Colon (tissue), 2 donors: ENCODE measurements at regions not wholly inside any gene's neighbourhood (a gene's known extent, or its start where the extent isn't known, plus 50 kb on each side); places are given as distances from the start of the nearest gene placed in this dataset.

ENCODE experiments used
- FAIRE-seq: peaks from 2 replicates; lab custom pipeline; 2012; peaks lifted over from hg19 to GRCh38; lab: Jason Lieb, UNC
- donor health status: control.
- donor health status: control.

GRCh38 chr4:124530464-124531077 lies 182.0 kb downstream of the ANKRD50 start:
- no peak for FAIRE-seq

DNA sequence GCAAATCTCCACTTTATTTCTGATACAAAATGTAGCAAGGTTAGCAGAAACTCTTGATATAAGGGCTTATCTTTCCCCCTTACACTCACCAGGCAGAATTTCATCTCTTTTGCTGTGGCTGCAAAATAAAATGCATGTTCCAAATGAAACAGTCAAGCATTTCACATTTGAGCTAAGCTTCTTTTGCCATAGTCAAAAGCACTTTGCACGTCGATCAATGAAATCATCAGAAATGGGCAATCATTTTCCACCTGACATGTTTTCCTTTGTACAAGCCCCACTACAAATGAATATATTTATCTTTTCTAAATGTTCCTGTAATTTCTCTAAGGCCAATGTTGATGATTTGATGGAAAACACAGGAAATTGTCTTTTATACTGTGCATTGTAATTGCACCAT lies 178.4 kb downstream of the ANKRD50 start:
- no peak for FAIRE-seq

DNA sequence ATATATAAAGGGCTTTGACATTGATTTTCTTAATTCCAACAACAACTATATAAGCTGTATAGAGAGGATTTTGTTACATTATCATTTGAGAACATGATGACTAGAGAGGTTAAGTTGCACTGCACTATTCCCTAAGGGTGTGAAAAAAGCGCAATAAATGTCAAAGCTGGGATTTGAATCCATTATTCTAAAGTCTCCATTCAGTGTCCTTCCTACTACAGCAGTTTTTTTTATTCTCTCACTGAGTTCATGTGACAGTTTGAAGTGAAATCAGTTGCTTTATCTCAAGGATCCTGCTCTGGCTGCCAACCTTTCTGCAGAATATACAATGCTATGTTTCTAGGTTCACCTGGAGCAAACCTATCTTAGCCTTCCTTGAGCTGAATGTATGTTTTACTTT lies 177.5 kb downstream of the ANKRD50 start:
- FAIRE-seq: no peak

GRCh38 chr4:124536946-124537345 lies 175.6 kb downstream of the ANKRD50 start:
- no peak for FAIRE-seq

GRCh38 chr4:124537971-124538370 lies 174.6 kb downstream of the ANKRD50 start:
- FAIRE-seq: no peak

- no peak for FAIRE-seq
Measured at GRCh38 chr4:124540014-124540413, 172.5 kb downstream of the ANKRD50 start.

GRCh38 chr4:124541652-124542420 lies 170.7 kb downstream of the ANKRD50 start:
- no peak for FAIRE-seq

DNA sequence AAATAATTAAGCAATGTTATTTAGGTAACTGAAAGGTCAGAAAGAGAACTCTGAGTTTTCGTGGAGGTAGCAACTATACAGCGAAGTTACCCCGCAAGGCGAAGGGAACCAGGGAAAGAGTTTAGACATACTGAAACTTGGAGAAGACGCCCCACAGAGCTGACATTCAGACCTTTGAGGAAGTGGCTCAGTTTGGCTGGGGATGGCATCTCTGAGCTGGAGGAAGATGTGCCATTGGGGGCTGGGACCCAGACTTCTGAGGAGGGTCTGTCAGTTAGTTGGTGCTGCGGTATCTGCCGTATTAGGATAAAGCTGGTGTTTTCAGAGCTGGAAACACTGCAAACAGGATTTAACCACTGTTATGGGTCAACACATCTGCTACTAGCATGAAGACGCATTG lies 156.6 kb downstream of the ANKRD50 start:
- FAIRE-seq: no peak

DNA sequence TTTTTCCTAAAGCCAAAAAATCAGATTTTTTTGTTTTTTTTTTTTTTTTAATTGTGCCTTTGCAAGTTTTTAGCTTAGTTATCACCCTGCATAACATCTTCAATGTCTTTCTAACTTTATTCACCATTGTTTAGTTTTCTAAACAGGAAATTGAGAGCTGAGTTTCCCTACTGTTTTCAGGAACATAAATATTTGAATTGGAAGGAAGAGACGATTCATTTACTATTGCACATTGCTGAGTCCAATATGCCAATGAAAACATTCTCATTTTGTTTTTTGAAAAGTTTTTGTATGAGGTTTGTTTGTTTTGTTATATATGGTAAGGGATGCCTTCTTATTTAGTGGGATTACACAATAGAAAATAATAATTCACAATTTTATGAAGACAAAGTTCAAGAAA lies 148.4 kb downstream of the ANKRD50 start:
- peak; percentile 31 for FAIRE-seq

DNA sequence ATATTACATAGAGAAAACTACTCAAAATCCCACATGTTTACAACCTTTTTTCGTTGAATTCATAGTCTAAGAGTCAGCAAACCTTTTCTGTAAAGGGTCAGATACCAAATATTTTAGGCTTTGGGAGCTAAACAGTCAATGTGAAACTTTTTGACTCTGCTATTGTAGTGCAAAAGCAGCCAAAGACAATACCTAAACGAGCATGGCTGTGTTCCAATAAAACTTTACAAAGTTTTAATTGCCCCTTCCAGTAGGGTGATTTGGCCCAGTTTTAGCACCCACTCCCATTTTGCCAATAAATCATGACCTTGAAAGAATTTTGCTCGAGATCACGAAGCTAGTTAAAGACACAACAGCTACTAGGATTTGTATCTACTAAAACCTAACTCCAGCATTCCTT lies 147.2 kb downstream of the ANKRD50 start:
- FAIRE-seq: no peak

- FAIRE-seq: no peak
Measured at GRCh38 chr4:124566030-124566429, 146.5 kb downstream of the ANKRD50 start.

DNA sequence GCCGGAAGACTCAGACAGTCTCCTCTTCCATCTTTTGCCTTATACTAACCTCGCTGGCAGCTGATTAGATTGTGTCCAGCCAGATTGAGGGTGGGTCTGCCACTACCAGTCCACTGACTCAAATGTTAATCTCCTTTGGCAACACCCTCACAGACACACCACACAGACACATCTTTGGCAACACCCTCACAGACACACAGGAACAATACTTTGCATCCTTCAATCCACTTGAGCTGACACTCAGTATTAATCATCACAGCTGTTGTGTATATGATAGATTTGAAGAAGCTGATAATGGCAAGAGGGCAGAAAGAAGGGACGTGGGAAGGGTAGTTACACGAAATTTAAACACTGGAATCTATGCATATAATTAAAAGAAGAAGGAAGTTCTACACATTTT lies 139.5 kb downstream of the ANKRD50 start:
- FAIRE-seq: no peak

DNA sequence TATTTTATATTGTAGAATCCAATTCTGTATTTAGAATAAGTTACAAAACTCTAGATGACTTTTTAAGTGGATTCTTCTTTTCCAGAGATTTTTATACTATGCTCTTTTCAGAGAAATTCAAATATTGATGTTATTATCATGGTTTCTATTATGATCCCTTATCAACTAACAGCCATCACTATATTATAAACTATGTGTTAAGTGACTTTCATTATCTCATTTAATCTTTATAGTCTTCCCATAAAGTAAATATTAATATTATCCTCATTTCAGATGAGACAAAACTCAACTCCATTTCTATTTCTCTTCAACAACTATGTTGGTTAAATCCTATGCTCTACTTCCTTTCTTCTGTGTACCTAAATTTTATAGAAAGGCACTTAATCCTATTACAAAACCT lies 132.6 kb downstream of the ANKRD50 start:
- FAIRE-seq: no peak

- no peak for FAIRE-seq
Measured at GRCh38 chr4:124583797-124584196, 128.7 kb downstream of the ANKRD50 start.

DNA sequence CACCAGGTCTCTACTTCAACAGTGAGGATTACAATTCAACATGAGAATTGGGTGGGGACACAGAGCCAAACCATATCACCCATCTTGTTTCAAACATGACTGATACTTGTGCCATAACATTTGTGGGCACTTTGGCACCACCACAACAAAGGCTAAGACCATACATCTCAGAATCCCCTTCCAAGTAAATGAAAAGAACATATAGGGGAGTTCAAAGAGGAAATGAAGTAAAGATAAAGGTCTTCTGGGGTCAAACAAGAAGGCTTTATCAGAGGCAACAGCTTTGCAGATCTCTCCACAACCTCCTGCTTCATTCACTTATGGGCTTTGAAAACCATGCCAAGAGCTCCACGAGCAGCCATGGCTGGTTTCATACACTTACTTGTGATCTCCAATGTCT lies 122.7 kb downstream of the ANKRD50 start:
- no peak for FAIRE-seq

DNA sequence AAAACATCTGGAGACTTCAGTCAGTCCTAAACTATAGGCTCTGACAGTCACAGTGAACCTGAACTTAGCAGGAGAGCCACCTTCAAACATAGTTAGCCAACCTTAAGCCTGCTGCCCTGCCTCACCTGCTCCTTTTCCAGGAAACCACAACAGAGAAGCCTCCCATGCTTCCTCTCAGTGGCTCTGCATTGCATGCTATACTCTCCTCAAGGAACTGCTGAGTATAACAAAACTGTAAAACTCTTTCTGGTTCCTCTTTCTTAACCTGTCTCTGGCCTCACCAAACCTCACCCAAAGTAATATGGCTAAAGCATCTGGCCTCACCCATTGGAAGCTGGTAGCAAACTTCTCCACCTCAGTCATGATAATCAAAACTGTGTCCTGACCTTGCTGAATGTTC lies 122.1 kb downstream of the ANKRD50 start:
- FAIRE-seq: no peak

DNA sequence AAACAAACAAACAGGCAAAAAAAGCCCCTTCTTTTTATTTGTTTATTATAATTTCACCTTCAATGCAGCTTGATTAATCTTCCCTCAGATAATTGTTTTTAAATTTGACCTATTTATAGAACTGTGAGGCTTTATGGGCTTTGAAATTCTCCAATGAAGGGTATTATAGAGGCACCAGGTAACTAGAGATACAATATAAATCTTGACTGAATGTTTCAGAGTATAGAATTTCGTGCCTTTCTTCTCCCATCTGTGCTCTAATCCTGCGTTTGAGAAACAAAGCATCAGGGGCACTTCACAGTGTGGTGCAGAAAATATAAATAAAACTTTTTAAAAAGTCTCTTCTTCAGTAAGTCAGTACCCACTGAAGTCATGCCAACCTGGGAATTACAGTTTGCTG lies 120.9 kb downstream of the ANKRD50 start:
- peak; percentile 10 for FAIRE-seq

DNA sequence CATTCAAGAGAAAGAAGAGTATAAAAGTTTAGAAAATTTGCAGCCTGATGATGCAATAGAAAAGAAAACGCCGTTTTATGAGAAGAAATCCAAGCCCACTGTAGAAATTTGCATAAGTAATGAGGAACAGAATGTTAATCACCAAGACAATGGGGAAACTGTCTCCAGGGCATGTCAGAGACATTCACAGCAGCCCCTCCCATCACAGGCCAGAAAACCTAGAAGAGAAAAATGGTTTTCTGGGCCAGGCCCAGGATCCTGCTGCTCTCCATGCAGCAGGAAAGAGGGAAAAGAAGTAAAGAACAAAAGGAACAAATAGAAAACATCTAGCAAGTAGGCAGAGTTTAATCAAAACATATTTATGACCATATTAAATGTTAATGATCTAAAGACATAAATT lies 119.0 kb downstream of the ANKRD50 start:
- no peak for FAIRE-seq

- FAIRE-seq: no peak
Measured at GRCh38 chr4:124594945-124595344, 117.6 kb downstream of the ANKRD50 start.

- no peak for FAIRE-seq
Measured at GRCh38 chr4:124596816-124597215, 115.7 kb downstream of the ANKRD50 start.

DNA sequence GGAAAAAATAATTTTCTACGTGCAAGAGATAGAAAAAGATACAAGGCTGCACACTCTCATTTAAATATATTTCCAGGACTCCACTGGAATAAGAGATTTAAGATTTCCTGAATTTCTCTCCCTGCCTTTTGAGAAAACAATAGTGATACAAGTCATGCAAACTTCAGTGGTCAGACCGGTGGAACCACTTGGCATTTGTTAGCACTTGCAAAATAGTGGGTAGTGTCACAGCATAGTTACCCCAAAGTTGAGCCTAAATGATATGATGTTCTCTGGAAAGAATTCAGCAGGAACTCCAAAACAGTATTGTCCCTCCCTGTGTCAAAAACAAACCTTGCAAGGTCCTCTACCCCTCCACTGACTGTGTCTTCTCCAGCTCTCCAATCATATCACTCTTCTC lies 102.3 kb downstream of the ANKRD50 start:
- FAIRE-seq: no peak
